ENCODE measurements at regions not wholly inside any gene's neighbourhood (a gene's known extent, or its start where the extent isn't known, plus 50 kb on each side); places are given as distances from the start of the nearest gene placed in this dataset.

DNA sequence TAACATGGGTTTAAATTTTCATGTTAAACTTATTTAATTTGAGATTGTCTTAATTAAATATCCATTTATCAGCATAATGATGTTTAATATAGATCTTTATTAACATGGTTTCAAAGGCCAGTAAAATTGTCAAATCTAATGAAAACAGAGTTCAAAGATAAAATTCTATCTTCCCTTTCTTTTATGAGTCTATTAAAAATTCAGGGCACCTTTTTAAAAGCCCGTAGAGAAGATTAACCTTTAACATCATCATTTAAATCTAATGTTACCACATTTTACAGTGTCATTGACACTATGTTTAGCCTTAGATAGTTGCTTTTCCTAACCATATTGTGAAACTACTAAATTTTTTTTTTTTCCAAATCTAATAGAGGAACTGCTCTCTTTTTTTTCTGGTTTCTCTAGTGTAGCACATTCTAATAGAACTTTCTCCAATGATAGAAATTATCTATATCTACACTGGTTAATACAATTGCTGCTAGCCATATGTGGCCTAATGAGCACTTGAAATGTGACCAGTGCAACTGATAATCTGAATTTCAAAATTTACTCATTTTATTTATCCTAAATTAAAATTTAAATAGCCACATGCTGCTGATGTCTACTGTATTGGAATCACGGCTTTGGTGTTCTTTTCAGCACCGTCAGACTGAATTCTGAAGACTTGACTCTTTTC is 410.9 kb downstream of the UTRN start:
- Histone ChIP-seq H3K36me3 (no peaks in the 10 kb centered on the region), H3K27ac (no peak overlapping the region), H3K27me3 (ENCODE audit: insufficient read depth, low read depth, severe bottlenecking) (no peaks in the 10 kb centered on the region), H3K9me3 (ENCODE audit: severe bottlenecking) (no peaks in the 10 kb centered on the region), H3K4me3 (ENCODE audit: low read depth, low read length) (no peak overlapping the region)
- no peak for DNase-seq
- TF ChIP-seq, protein P1, sequence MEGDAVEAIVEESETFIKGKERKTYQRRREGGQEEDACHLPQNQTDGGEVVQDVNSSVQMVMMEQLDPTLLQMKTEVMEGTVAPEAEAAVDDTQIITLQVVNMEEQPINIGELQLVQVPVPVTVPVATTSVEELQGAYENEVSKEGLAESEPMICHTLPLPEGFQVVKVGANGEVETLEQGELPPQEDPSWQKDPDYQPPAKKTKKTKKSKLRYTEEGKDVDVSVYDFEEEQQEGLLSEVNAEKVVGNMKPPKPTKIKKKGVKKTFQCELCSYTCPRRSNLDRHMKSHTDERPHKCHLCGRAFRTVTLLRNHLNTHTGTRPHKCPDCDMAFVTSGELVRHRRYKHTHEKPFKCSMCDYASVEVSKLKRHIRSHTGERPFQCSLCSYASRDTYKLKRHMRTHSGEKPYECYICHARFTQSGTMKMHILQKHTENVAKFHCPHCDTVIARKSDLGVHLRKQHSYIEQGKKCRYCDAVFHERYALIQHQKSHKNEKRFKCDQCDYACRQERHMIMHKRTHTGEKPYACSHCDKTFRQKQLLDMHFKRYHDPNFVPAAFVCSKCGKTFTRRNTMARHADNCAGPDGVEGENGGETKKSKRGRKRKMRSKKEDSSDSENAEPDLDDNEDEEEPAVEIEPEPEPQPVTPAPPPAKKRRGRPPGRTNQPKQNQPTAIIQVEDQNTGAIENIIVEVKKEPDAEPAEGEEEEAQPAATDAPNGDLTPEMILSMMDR (IDR thresholded peaks at IDR 0.05; ENCODE audit: low read depth, low read length) = no peak

DNA sequence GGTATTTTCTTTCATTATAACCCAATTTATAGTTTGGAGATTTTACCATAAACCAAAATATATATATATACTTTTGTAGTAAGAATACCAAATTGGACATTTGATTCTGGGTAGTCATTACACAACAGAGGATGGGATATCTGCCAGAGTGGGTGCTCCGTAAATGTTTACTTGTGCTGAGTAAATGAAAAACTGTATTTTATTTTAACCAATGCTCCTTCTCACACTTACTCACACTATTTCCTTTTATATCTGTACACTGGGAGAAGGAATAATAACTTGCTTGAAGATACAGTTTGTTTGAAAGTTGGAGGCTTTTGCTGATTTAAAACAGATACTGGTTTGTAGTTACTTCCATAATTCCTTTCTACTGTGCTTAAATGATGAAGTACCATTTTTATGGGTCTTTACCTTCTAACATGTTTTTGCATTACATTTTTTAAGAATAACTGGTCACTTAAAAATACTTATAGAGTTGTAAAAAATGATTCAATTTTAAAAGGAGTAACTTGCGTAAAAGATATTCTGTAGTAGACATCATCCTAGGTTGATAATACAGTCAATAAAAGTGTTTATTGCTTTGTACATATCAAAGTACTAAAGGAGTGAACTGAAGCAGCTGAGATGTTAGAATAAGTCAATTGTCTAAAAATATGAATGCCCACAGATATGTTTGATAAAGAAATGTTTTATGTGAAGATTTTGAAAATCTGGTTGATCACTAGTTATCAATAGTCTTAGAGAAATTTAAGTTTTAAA is 411.7 kb downstream of the UTRN start:
- H3K27ac ChIP-seq = no peak overlapping the region
- H3K4me3 ChIP-seq (ENCODE audit: low read depth, low read length) = no peak overlapping the region
- H3K9me3 ChIP-seq (ENCODE audit: severe bottlenecking) = no peaks in the 10 kb centered on the region
- DNase-seq = no peak
- H3K36me3 ChIP-seq = no peaks in the 10 kb centered on the region
- TF ChIP-seq, protein P1 (IDR thresholded peaks at IDR 0.05; ENCODE audit: low read depth, low read length) = no peak
- no peaks in the 10 kb centered on the region for H3K27me3 ChIP-seq (ENCODE audit: insufficient read depth, low read depth, severe bottlenecking)

DNA sequence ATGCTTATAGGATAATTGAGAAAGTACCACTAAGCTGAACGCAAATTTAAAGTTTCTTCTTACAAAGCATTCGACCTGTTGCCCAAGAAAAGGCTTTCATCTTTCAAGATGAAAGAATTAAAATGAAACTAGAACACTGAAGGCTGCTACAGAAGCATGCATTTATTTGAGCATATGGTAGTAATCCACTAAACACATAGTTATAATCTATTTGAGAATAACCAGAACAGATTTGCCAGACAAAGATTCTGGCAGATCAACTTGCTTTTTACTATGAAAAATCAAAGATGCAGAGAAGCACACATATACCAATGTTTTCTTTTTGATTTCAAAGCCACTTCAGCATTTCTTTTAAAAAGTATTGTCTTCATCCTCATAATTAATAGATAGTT is 412.2 kb downstream of the UTRN start:
- no peak for DNase-seq
- TF ChIP-seq, protein P1 (IDR thresholded peaks at IDR 0.05; ENCODE audit: low read depth, low read length) = no peak
- no peaks in the 10 kb centered on the region for H3K9me3 ChIP-seq (ENCODE audit: severe bottlenecking)
- no peak overlapping the region for H3K27ac ChIP-seq
- H3K36me3 ChIP-seq = no peaks in the 10 kb centered on the region
- H3K27me3 ChIP-seq (ENCODE audit: insufficient read depth, low read depth, severe bottlenecking) = no peaks in the 10 kb centered on the region
- H3K4me3 ChIP-seq (ENCODE audit: low read depth, low read length) = no peak overlapping the region

DNA sequence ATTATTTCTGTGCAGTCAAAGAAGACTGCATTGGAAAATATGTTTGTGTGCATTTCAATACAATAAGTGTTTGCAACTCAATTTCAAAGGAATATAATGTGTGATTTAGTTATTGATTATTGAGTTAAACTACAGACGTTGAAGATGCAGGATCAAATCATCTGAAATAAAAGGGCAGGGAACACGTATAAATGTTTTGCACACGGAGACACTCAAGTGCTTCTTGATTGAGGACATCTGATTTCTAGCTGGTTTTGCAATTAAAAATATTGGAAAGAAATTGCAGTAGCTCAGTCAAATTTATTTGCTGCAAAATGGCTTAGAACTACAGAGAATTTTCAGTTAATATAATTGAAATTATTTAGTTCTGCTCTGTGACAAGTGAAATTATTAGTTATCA is 412.7 kb downstream of the UTRN start:
- Histone ChIP-seq H3K36me3 (no peaks in the 10 kb centered on the region), H3K9me3 (ENCODE audit: severe bottlenecking) (no peaks in the 10 kb centered on the region), H3K27me3 (ENCODE audit: insufficient read depth, low read depth, severe bottlenecking) (no peaks in the 10 kb centered on the region), H3K27ac (no peak overlapping the region), H3K4me3 (ENCODE audit: low read depth, low read length) (no peak overlapping the region)
- TF ChIP-seq, protein P1 (IDR thresholded peaks at IDR 0.05; ENCODE audit: low read depth, low read length) = no peak
- no peak for DNase-seq

DNA sequence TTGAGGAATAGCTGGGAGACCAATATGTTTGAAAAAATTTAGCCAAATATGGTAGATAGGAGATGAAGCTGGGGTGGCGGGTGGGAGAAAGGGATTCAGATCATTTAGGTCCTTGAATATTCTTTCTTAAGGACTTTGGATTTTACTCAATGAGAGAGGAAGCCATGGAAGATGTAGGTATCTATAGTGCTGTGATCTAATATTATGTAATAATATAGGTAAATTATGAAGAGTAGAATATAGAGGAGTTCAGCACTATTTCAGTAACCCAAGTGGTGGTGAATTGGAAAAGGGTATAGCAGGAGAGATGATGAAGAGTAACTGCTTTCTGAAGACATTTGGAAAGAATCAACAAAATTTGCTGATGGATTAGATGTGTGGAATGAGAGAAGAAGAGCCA is 417.6 kb downstream of the UTRN start:
- no peak overlapping the region for H3K4me3 ChIP-seq (ENCODE audit: low read depth, low read length)
- no peaks in the 10 kb centered on the region for H3K36me3 ChIP-seq
- H3K27me3 ChIP-seq (ENCODE audit: insufficient read depth, low read depth, severe bottlenecking) = no peaks in the 10 kb centered on the region
- TF ChIP-seq, protein P1 (IDR thresholded peaks at IDR 0.05; ENCODE audit: low read depth, low read length) = no peak
- H3K9me3 ChIP-seq (ENCODE audit: severe bottlenecking) = no peaks in the 10 kb centered on the region
- DNase-seq = no peak
- no peak overlapping the region for H3K27ac ChIP-seq

All from WERI-Rb-1 (cell line).